Fibroblast of skin of back (primary cell): ENCODE measurements at regions not wholly inside any gene's neighbourhood (a gene's known extent, or its start where the extent isn't known, plus 50 kb on each side); places are given as distances from the start of the nearest gene placed in this dataset.

Experiments
- DNase-seq: peaks from one replicate; pipeline ENCODE4 v3.0.0-alpha.2; 2013

GRCh38 chr5:175765858-175766257 lies 105.5 kb upstream of the CPLX2 start:
- DNase-seq = no peak

DNA sequence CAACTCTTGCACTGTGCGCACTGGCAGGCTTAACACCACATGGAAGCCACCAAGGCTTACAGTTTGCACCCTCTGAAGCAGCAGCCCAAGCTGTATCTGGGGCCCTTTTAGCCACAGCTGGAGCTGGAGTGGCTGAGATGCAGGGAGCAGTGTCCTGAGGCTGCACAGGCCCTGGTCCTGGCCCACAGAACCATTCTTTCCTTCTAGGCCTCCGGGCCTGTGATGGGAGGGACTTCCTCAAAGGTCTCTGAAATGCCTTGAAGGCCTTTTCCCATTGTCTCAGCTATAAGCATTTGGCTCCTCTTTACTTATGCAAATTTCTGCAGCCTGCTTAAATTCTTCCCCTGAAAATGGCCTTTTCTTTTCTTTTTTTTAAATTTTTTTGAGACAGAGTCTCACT lies 104.4 kb upstream of the CPLX2 start:
- no peak for DNase-seq

DNA sequence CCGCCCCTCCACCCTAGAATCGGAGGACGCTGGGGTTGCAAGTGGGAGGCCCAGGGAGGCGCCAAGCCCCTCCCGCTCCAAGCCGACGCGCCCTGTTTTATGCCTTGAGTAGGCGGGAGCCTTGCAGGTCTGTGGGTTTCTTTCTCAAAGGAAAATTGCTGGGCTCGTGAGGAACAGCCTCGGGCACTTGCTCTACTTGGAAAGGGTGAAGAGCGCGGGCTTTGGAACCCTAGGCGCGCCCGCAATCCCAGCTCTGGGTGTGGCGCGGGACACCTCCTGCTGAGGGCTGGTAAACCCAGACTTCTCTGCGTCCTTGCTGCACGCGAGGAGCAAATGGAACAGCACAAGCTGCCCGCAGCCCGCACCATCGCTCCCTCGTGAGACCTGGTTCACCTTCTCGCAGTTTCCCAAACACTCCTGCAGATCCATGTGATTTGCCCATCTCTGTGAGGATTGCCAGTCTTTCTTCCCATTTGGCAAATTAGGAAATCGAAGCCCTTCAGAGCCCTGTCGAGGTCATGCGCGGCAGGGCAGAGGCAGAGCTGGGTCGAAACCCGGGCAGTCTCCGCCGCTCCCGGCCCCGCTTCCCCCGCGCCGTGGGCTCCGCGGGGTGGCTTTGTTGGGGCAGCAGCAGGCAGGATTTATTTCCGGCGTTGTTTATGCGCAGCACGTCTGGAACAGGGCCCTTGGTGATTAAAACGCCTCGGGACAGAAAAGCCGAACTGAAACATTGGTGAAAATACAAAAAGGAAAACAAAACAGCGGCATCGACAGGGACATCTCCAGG lies 98.4 kb upstream of the CPLX2 start:
- no peak for DNase-seq

DNA sequence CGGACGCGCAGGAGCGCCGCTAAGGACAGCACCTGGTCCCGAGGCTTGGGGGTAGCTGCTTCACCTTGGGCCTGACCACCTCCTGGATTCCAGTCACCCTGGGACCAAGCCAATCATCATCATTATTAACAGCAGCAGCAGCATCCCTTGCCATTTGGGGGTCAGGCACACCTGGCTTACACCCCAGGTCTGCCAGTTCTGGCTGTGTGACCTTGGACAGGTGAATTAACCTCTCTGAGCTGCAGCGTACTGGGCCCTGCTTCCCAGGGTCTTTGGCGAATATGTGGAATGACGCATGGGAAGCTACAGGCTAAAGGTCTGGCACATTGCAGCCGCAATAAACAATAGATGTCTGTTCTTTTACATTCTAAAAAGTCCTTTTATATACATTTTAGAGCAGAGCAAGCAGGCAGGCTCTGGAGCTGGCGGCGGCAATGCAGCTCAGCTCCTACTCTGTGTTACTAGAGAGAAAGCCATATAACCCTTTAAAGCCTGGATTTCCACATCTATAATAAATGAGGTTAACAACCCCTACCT lies 97.8 kb upstream of the CPLX2 start:
- no peak for DNase-seq

DNA sequence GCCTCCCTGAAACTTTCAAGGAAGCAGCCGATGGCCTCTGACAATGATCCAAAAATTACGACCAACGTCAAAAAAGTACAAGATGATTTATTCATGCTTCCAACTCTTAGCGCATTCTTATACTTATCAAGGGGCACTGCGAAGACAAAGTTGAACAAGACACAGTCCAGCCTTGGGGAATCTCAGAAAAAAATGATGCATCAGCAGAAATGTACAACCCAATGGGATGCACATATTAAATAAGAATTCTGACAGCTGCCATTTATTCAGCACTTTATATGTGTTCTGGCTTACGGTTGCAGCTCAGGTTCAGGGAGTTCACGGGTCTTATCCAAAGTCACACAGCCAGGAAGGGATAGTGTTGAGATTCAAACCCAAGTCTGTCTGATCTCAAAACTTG lies 96.0 kb upstream of the CPLX2 start:
- DNase-seq = no peak

GRCh38 chr5:175778951-175779503 lies 92.4 kb upstream of the CPLX2 start:
- DNase-seq = peak; percentile 11

- no peak for DNase-seq
Measured at GRCh38 chr5:175783739-175784138, 87.6 kb upstream of the CPLX2 start.

DNA sequence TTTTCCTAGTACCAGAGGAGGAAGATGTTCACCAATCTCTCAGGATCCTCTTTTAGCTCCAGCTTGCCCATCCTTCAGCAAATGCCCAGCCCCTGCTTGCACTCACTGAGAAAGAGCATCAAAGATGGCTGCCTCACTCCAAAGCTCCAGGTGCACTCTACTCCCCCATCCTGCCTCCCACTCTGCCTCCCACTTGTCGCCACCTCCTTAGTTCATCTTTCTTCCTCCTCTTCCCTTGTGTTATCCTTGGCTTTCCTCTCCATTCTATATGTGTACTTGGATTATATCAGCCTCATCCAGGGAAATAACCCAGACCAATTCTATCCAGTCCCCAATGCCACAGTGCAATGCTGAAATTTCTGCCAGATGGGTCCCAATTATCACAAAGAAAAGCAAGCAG lies 87.1 kb upstream of the CPLX2 start:
- no peak for DNase-seq

GRCh38 chr5:175785681-175786080 lies 85.7 kb upstream of the CPLX2 start:
- no peak for DNase-seq

GRCh38 chr5:175788155-175788787 lies 83.1 kb upstream of the CPLX2 start:
- DNase-seq = no peak

- DNase-seq = no peak
Measured at GRCh38 chr5:175789670-175790069, 81.7 kb upstream of the CPLX2 start.

- DNase-seq = no peak
Measured at GRCh38 chr5:175790796-175791195, 80.6 kb upstream of the CPLX2 start.

DNA sequence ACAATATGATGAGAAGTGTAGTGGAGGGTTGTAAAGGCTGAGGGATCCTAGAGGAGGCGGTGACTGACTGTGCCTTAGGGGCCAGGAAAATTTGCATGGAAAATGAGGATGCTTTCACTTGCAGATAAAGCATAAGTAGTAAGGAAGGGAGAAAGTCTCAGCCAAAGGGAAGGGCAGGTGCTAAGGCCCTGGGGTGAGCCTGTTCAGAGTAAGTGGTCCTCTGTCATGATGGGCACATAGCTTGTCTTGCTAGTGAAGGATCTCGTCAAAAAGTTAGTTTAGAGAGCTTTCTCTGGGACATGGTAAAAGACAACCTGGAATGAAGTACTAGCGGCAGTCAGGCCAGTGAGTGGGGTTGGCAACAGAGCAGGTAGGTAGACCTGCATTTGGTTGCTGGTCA lies 75.4 kb upstream of the CPLX2 start:
- no peak for DNase-seq

DNA sequence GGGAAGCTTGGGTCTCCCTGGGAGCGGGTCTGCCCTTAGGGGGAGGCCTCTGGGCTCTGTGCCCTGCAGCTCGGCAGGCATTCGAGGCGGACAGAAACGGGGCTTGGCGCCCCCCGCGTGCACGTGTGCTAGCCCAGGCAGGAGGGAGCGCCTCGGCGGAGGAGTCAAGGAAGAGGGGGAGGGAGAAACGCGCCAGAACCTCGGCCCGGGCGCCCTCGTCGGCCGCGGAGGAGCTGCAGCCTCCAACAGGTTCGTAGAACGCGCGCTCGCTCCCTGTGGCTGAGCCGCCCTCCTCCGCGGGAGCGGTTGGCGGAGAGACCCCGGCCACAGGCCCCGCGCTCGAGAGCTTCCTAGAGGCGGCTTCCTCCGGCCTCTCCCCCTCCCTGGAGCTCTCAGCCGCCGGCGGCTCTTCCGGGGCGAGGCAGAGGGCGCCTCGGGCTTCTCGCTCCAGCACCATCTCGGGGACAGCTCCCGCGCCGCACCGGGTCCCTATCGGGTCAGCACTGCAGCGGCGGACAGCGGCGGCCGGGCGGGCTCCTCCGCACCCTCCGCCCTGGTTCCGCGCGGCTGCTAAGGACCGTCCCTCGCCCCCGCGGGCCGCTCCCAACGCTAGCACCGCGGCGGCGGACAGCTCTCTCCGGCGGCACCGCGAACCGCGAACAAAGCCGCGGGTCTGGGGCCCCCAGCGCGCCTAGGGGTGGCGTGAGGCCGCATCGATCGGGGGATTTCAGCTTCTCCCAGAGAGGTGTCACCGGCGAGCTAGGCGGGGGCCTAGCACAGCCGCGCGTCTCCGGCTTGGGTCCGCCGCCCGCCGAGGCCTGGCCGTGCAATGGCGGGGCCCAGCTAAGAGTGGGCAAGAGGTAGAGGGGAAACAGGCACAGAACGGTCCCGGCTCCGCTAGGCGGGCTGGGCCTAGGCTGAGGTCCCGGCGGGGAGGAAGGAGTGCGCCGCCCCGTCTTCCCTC lies 74.6 kb upstream of the CPLX2 start:
- DNase-seq = peak; percentile 83

DNA sequence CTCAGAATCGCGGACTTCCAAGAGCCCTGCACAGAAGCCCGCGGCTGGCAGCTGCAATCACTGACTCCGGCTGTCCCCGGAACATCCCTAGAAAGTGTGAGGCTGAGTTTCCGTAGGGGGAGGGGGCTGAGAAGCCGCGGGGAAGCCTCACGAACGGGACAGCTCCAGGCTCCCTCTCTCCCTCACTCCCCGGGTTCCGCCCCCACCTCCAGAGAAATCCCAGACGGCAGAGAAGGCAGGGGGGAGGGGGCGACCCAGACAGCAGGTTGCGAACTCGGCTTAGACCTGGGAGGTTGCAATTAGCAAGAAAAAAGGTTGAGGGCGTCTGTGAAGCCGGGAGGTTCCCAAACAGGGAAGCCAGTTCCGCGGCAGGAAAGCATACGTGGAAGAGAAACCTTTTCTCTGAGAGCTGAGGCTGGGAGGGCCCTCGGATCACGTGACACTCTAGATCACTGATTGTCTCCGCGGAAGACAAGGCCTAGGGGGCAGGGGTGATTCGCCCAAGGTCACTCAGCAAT lies 73.8 kb upstream of the CPLX2 start:
- DNase-seq = no peak

- DNase-seq = no peak
Measured at GRCh38 chr5:175798626-175799025, 72.8 kb upstream of the CPLX2 start.

GRCh38 chr5:175800656-175801081 lies 70.7 kb upstream of the CPLX2 start:
- peak; percentile 64 for DNase-seq

DNA sequence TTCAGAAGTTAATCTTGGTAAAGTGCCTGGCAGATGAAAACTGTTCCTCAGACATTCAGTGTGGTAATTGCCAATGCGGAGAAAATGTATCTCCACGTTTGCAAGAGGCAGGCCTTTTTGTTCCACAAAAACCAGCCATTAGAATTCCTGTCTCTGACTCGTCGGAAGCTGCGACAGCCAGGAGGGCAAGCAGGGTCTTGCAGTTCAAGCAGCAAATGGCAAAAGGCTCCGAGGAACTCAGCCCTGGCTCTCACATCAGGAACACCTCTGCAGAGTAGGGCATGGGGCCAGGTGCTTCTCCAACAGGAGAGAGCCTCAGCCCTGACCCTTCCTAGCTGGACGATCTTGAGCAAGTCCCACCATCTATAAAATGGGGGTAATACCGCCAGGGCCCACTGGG lies 69.0 kb upstream of the CPLX2 start:
- no peak for DNase-seq

DNA sequence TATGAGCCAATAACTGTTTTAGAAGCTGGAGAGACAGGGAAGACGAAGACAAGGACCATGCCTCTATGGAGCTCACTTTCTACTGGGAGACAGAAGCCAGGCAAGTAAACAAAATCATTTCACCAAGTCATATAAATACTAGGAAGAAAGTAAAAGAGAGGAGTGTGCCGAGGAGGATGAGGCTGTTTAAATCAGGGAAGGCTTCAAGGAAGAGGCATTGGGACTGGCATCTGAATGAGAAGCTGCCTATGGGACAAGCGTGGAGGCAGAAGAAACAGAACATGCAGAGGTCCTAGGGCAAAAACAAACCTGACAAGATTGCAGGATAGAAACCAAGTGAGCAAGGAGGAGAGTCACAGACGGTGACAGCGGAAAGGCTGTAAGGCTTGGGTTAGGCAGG lies 68.1 kb upstream of the CPLX2 start:
- no peak for DNase-seq

- no peak for DNase-seq
Measured at GRCh38 chr5:175803736-175804454, 67.5 kb upstream of the CPLX2 start.

DNA sequence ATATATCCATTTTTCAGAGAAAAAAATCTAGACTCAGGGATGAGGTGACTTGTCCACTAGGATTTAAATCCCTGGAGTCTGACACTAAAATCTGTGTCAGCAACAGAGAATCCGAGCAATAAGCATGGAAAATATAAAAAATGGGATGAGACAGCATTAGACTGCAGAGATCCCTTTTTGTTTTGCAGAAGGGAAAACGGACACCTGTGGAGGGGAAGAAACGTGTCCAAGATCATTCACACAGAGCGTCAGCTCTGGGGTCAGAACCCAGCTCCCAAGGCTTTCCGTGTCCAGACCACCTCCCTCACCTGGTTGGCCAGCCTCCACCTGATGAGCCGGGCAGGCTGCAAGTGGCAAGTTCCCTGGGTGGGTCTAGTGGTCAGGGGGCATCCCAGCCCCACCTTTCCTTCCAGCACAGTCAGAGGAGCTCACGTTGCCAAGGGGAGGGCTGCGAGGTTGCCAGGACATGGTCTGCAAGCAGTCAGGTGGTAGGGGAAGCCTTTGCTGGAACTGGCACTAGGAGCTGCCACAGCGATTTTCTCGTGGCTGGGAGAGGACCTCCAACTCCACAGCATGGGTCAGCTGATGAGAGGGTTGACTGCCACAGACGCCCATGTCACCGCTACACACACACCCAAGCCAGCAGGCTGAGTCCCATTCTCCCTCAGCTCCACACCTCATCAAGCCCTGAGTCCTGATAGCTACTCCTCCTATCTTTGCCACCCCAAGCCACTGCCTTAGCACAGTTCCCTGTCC lies 65.9 kb upstream of the CPLX2 start:
- DNase-seq = no peak
